GM19351 (cell line): ENCODE measurements at regions not wholly inside any gene's neighbourhood (a gene's known extent, or its start where the extent isn't known, plus 50 kb on each side); places are given as distances from the start of the nearest gene placed in this dataset.
"Not testable (repeated sequence)": the region's sequence is repeated elsewhere in the genome, so short reads cannot be mapped to it uniquely, and the experiment has no call there.

ENCODE experiments used
- ATAC-seq: cut with Tn5 transposase; IDR thresholded peaks from one replicate; pipeline ENCODE4 v1.9.1; 2021; ENCODE audit warnings: mild to moderate bottlenecking, moderate library complexity; ENCODE audit not compliant: unreplicated experiment

DNA sequence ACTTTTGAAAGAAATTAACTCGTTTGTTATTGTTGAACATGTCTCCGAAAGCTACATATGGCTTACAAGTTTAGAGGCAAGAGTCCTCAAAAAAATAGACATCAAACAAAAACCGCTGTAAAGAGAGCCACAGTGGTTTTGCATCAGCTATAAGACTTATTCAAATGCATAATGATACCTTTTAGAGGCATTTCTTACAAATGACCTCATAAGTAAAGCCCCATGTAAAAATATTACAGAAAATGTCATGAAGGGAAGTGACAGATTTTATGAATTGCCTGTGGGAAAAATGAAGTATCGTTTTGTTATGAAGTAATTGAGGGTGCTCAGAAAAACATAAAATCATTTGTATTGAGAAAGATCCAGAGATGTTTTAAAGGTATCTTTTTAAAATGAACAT is 598.0 kb downstream of the NXPH1 start:
- no peak for ATAC-seq

DNA sequence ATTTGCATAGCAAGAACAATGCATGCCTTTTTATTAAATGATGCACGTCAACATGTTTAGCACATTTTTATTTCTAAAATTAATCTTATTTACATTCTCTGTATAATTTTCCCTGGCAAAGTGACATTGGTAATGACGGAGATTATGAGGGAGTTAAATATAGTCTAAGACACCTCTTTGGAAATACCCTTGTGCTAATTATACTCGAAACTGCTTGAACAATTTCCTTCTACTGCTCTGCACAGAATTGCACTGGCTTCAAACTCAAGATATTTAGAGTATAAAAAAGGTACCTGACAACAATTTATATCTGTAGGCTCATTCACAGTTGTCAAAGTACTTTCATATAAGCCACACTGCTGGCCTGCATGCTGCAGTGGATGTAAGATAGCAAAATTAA is 602.7 kb downstream of the NXPH1 start:
- no peak for ATAC-seq

- no peak for ATAC-seq
Measured at GRCh38 chr7:9071160-9071762, 637.9 kb downstream of the NXPH1 start.

DNA sequence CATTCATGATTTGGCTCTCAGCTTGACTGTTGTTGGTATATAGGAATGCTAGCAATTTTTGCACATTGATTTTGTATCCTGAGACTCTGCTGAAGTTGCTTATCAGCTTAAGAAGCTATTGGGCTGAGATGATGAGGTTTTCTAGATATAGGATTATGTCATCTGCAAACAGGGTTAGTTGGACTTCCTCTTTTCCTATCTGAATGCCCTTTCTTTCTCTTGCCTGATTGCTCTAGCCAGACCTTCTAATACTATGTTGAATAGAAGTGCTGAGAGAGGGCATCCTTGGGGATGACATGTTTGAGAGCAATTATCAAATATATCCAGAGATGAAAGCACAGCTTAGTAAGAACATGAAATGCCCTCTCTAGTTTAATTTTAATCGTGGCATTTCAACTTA is 642.4 kb downstream of the NXPH1 start:
- ATAC-seq: not testable (repeated sequence)

GRCh38 chr7:9082203-9082602 is 648.8 kb downstream of the NXPH1 start:
- ATAC-seq: no peak

- no peak for ATAC-seq
Measured at GRCh38 chr7:9083837-9084236, 650.4 kb downstream of the NXPH1 start.

DNA sequence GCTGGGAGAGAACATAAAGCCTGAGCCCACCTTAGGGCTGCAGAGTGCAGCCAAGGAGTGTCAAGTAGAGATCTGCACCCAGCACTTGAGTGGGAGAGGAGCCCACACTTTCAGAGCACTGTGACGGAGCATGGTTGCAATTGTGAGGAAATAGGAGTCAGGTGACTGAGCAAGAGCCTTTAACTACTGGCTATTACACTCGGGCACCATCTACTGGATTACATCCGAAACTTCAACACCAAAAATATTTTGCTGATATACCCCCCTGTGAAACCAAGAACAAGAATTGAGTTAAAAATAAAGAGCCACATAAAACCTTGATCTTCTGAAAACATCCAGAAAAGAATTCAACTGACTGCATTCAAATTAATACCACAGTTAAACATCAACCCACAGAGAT is 657.9 kb downstream of the NXPH1 start:
- ATAC-seq: no peak

DNA sequence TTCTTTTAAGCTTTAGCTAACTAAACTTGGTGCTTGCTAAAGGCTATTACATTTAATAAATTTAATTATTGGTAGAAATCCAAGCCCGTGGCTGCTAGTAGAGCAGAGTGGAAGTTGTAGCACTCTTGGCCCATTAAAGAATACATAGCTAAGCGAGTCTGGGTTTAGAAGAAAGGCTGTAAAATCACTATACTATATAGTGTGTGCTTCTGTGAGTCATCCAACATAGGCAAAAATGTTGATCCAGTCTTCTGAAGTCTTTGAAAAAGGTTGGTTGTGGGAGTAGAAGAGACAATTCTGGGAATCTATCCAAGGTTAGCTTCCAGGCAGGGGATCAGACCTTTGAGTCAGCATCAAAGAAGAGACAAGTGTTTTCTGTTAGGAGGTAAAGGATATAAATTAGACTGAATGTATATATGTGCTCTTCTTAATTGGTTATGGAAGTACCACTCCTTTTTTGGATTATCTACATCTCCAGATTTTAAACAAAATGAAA is 664.2 kb downstream of the NXPH1 start:
- no peak for ATAC-seq

DNA sequence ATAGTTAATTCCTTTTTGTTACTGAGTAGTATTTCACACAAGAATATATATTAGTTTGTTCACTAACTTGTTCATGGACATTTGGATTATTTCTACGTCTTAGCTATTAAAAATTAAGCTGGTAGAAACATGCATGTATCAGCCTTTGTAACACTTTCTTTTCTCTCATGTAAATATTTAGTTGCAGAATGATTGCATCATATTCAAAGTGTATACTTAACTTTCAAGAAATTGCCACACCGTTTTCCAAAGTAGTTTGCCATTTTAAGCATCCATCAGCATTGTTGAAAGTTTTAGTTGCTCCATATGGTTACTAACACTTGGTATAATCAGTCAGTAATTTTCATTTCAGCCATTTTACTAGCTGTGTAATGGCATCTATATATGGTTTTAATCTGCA is 666.9 kb downstream of the NXPH1 start:
- no peak for ATAC-seq

- no peak for ATAC-seq
Measured at GRCh38 chr7:9102846-9103245, 669.4 kb downstream of the NXPH1 start.

GRCh38 chr7:9106747-9107146 is 673.3 kb downstream of the NXPH1 start:
- no peak for ATAC-seq

DNA sequence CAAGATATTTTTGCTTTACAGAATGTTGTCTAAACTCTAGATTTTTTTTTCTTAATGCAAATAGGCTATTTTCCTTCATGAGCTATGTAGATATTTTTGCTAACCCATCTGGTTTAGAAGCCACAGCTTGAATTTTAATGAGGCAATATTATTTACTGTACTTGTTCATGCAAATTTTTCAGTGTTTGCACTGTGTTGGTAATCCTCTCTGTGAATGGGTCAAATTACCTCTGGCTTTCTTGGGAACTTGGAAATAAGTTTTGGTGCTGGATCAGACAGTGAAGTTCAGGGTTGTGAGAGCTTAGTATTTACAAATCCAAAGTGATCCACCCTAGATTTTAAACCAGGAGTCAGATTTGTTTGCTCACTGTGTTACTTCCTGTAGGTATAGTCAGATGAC is 686.9 kb downstream of the NXPH1 start:
- no peak for ATAC-seq

DNA sequence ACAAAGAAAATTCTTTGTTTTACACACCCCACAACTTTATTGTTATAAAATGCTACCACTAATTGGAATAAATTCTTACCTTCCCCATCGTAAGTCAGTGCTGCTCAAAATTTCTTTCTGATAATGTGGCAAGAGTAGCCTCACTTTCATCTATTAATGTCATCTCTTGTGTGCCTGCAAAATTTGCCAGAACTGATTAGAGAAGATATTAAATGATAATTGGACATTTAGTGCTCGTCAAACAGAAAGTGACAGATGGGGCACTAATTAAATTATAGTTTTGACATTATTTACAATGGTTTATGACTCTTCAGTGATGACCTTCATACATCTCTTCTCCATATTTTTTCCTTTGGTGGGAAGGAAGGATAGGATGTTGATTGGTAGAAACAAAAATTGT is 690.9 kb downstream of the NXPH1 start:
- ATAC-seq: no peak

- no peak for ATAC-seq
Measured at GRCh38 chr7:9125246-9125645, 691.8 kb downstream of the NXPH1 start.

DNA sequence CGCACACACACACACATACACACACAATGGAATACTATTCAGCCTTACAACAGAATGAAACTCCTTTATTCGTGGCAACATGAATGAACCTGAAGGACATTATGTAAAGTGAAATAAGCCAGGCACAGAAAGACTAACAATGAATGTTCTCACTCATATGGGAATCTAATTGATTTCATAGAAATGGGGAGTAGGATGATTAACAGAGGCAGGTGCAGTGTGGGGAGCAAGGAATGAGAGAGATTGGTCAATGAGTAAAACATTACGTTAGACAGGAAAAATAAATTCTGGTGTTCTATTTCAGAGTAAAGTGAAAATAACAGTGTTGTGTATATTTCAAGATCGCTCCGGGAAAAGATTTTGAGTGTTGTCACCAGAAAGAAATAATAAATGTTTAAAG is 694.5 kb downstream of the NXPH1 start:
- no peak for ATAC-seq

DNA sequence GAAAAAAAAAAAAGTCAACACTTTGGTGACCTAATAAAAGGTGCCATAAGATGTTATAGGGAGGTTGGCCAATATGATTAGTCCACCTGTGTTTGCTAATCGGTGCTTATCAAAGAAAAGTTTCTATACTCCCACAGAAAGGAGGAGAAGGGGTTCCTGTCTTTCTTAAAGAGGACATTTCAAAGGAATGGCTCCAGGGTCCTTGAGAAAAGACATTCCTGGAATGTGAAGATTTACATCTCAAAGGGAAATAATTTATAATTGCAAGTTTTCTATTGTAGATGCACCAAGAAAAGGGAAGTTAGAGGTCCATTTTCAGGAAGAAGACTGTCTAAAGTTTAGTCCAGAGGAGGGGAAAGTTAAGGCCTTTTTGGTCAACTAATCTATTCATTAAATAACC is 715.3 kb downstream of the NXPH1 start:
- no peak for ATAC-seq

GRCh38 chr7:9149499-9150082 is 716.2 kb downstream of the NXPH1 start:
- ATAC-seq: no peak

DNA sequence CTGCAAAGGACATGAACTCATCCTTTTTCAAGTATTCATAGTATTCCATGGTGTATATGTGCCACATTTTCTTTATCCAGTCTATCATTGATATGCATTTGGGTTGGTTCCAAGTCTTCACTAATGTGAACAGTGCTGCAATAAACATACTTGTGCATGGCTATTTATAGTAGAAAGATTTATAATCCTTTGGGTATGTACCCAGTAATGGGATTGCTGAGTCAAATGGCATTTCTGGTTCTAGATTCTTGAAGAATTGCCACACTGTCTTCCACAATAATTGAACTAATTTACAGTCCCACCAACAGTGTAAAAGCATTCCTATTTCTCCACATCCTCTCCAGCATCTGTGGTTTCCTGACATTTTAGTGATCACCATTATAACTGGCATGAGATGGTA is 730.3 kb downstream of the NXPH1 start:
- not testable (repeated sequence) for ATAC-seq

- no peak for ATAC-seq
Measured at GRCh38 chr7:9175871-9176270, 742.5 kb downstream of the NXPH1 start.

GRCh38 chr7:9181356-9181755 is 747.9 kb downstream of the NXPH1 start:
- no peak for ATAC-seq

- no peak for ATAC-seq
Measured at GRCh38 chr7:9186730-9187129, 753.3 kb downstream of the NXPH1 start.

DNA sequence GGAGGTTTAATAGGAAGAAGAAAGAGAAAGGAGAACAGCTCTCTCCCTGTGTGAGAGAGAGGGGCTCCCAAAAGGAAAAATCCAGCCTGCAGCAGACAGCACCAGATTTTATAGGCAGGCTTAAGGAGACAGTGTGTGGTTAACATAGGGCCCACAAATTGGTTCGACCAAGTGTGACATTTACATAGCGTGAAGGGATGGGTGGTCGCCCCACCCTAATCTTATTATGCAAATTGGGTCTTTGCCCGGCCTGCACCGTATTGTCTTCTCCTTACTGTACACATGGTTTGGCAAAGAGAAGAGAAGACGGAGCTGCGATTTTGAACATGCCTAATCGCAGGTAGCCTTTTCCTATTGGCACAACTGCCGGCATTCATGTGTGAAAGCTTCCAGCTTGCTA is 756.3 kb downstream of the NXPH1 start:
- no peak for ATAC-seq

- ATAC-seq: no peak
Measured at GRCh38 chr7:9192969-9193368, 759.6 kb downstream of the NXPH1 start.
